ENCODE measurements at regions not wholly inside any gene's neighbourhood (a gene's known extent, or its start where the extent isn't known, plus 50 kb on each side); places are given as distances from the start of the nearest gene placed in this dataset.

DNA sequence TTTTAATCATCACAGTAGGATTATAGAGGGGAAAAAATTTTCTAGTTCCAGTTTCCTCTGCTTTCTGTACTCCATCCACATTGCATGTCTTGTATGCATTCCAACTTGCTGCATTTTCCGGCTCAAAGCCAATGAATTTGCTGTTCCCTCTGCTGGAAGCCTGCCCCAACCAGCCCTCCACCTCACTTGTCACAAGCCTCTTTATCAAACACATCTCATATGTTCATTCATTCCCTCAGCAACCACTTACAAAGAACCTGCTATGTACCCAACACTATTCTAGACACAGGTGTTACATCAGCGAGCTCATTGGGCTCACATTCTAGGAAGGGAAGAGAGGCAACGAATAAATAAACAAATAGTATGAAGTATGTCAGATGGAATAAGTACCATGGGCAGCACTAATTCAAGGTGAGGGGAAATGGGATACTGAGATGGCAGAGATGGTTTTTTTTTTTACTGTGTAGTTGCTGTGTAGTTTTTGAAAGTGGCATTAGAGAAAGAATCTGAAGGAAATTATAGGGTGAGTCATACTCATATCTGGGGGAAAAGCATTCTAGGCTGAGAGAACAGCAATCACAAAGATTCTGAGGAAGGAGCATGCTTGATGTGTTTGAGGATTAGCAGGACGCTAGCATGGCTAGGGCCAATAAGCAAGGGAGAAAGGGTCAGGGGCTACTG is 332.5 kb downstream of the PDGFC start:
- ChIA-PET POLR2A (no interaction called here), CTCF (no interaction called here)
- TF ChIP-seq, protein P1, sequence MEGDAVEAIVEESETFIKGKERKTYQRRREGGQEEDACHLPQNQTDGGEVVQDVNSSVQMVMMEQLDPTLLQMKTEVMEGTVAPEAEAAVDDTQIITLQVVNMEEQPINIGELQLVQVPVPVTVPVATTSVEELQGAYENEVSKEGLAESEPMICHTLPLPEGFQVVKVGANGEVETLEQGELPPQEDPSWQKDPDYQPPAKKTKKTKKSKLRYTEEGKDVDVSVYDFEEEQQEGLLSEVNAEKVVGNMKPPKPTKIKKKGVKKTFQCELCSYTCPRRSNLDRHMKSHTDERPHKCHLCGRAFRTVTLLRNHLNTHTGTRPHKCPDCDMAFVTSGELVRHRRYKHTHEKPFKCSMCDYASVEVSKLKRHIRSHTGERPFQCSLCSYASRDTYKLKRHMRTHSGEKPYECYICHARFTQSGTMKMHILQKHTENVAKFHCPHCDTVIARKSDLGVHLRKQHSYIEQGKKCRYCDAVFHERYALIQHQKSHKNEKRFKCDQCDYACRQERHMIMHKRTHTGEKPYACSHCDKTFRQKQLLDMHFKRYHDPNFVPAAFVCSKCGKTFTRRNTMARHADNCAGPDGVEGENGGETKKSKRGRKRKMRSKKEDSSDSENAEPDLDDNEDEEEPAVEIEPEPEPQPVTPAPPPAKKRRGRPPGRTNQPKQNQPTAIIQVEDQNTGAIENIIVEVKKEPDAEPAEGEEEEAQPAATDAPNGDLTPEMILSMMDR (IDR thresholded peaks at IDR 0.05; ENCODE audit: control extremely low read depth, extremely low read depth, low read depth, missing control alignments), result no peak
- no peak for DNase-seq (ENCODE audit: extremely low spot score)

DNA sequence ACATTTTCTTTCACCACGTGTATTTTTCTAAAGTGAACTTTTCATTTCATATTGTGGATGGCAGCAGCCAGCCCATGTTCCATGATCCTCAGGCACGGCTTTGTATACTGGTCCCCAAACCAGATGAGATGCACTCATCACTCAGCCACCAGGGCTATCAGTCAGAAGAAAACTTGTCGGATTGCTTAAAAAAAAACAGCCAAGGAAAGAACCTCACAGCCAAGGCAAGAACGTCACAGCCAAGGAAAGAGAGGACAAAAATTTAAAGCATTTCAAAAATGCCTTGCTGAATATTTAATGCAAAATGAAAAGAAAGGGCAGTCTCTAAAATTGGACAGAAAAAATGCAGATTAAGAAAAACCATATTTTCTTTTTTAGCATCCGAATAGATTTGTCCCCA is 333.3 kb downstream of the PDGFC start:
- no peak for DNase-seq (ENCODE audit: extremely low spot score)

DNA sequence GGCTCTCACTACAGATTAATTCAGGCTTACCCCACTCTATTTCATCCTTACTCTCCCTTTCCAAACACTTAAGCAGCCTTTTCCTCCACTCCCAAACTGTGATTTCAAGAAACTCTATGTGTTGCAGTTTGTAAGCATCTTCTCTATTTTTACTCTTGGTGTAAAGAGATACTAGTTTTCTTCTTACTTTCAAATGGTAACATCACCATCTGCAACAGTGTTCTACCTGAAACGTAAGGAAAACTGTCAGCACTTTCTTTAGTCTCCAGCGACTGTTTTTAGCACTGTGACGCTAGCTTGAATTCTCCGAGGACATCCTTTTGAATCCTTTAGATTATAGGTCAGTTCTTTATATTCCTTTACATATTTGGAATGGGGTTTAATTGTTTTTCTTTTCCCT is 335.2 kb downstream of the PDGFC start:
- TF ChIP-seq, protein P1 (IDR thresholded peaks at IDR 0.05; ENCODE audit: control extremely low read depth, extremely low read depth, low read depth, missing control alignments), result no peak
- CTCF ChIA-PET, result no interaction called here
- POLR2A ChIA-PET, result no interaction called here

More for the DNA sequence above, 333.3 kb downstream of the PDGFC start:
- TF ChIP-seq, protein P1 (IDR thresholded peaks at IDR 0.05; ENCODE audit: control extremely low read depth, extremely low read depth, low read depth, missing control alignments), result no peak
- ChIA-PET POLR2A (no interaction called here), CTCF (no interaction called here)

DNA sequence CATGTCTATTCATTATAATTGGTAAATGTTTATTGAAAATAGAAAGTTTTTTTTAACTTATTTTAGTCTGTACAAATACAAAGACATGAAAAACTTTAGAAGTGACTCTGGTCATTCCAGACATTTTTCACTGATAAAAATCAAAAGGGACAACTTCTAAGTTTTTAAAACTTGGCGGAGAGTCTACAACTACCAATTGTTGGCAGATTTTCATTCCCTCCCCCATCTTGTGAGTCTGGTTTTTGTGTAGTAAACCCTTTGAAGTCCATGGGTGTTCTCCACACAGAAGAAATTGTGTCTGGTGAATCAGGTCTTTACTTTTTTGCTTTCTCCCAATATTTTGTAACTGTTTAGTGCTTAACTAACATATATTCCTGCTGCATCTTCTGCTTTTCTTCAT is 336.5 kb downstream of the PDGFC start:
- DNase-seq (ENCODE audit: extremely low spot score), result no peak
- ChIA-PET POLR2A (no interaction called here), CTCF (no interaction called here)
- TF ChIP-seq, protein P1 (IDR thresholded peaks at IDR 0.05; ENCODE audit: control extremely low read depth, extremely low read depth, low read depth, missing control alignments), result no peak

More for the DNA sequence above, 335.2 kb downstream of the PDGFC start:
- no peak for DNase-seq (ENCODE audit: extremely low spot score)

DNA sequence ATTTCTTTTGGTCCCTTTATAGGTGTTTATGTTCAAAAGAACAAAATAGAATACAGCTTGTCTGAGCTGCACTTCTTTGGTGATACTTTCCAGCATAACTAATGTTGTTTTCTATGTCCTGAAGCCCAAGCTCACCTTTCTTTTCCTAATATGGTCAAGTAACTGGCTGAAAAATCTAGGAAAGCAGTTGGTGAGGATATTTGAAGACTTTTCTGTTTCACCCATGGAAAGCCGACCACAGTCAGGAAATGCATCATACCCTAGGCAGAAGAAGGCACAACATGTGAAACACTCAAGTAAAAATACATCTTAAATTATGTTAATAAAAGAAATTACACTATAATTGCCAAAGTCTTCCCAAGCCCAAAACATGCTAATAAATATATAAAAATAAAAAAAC is 337.0 kb downstream of the PDGFC start:
- POLR2A ChIA-PET, result no interaction called here

DNA sequence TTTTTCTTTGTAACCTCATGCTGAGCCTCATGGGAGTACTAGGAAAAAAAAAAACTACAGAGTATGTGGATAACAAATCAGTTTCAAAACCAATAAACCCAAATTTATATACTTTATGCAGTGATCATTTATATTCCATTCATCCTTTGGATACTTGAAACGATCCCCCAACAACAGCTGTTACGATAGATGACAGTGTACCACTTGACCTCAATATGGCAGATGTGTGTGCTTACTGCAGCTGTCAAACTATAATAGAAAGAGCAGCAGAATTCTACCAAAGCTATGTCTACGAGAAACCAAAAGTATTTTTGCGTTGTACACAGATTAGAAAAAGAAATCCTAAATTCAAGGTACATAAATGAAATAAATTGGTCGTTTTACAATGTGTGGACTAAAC is 337.8 kb downstream of the PDGFC start:
- DNase-seq (ENCODE audit: extremely low spot score), result no peak
- CTCF ChIA-PET, result no interaction called here
- TF ChIP-seq, protein P1 (IDR thresholded peaks at IDR 0.05; ENCODE audit: control extremely low read depth, extremely low read depth, low read depth, missing control alignments), result no peak
- POLR2A ChIA-PET, result no interaction called here

More for the DNA sequence above, 337.0 kb downstream of the PDGFC start:
- CTCF ChIA-PET, result no interaction called here
- DNase-seq (ENCODE audit: extremely low spot score), result no peak
- TF ChIP-seq, protein P1 (IDR thresholded peaks at IDR 0.05; ENCODE audit: control extremely low read depth, extremely low read depth, low read depth, missing control alignments), result no peak
